Ishikawa (cell line): ENCODE measurements at regions not wholly inside any gene's neighbourhood (a gene's known extent, or its start where the extent isn't known, plus 50 kb on each side); places are given as distances from the start of the nearest gene placed in this dataset.

Experiments used
- CEBPB ChIP-seq: IDR thresholded peaks from 2 replicates; pipeline ENCODE4 v1.6.1; 2012
- EP300 ChIP-seq: IDR thresholded peaks from 2 replicates; pipeline ENCODE4 v1.6.1; 2012; ENCODE audit warnings: borderline replicate concordance
- RAD21 ChIP-seq: IDR thresholded peaks from 2 replicates; pipeline ENCODE4 v1.6.1; 2012; ENCODE audit warnings: low read depth
- REST ChIP-seq: IDR thresholded peaks from 2 replicates; pipeline ENCODE4 v1.6.1; 2012; ENCODE audit warnings: low read depth, mild to moderate bottlenecking
- TAF1 ChIP-seq: IDR thresholded peaks from 2 replicates; pipeline ENCODE4 v1.6.1; 2012; ENCODE audit warnings: low read depth, mild to moderate bottlenecking
- TF ChIP-seq, protein P1 (sequence below): IDR thresholded peaks from 2 replicates; pipeline ENCODE4 v1.6.1; 2012

GRCh38 chr7:68309806-68310205 is 1288.5 kb upstream of the AUTS2 start:
- TF ChIP-seq, protein P1, sequence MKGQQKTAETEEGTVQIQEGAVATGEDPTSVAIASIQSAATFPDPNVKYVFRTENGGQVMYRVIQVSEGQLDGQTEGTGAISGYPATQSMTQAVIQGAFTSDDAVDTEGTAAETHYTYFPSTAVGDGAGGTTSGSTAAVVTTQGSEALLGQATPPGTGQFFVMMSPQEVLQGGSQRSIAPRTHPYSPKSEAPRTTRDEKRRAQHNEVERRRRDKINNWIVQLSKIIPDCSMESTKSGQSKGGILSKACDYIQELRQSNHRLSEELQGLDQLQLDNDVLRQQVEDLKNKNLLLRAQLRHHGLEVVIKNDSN = no peak
- TF ChIP-seq EP300 (no peak), CEBPB (no peak), TAF1 (no peak), REST (no peak), RAD21 (no peak)
